Keratinocyte (primary cell): ENCODE measurements at regions not wholly inside any gene's neighbourhood (a gene's known extent, or its start where the extent isn't known, plus 50 kb on each side); places are given as distances from the start of the nearest gene placed in this dataset.

Source experiments
- EZH2 ChIP-seq: IDR thresholded peaks from one replicate; pipeline ENCODE4 v1.6.1; 2012; ENCODE audit warnings: inconsistent platforms, mild to moderate bottlenecking, low read length, moderate library complexity
- TF ChIP-seq, protein P1 (sequence below), 3 experiments: IDR thresholded peaks in 1 of 3; conservative IDR thresholded peaks in 1 of 3; optimal IDR thresholded peaks in 1 of 3; 2 replicates in 2 of 3; 3 replicates in 1 of 3; pipeline versions ENCODE3 to v1.5.1; 2011; ENCODE audit warnings: low read length in 3 of 3, mild to moderate bottlenecking in 3 of 3, moderate library complexity in 2 of 3, control low read depth in 1 of 3, inconsistent platforms in 1 of 3; ENCODE audit not compliant: insufficient read depth in 2 of 3; ENCODE audit errors: extremely low read depth in 1 of 3

GRCh38 chr13:72168126-72168855 lies 301.3 kb upstream of the DACH1 start:
- TF ChIP-seq, protein P1, sequence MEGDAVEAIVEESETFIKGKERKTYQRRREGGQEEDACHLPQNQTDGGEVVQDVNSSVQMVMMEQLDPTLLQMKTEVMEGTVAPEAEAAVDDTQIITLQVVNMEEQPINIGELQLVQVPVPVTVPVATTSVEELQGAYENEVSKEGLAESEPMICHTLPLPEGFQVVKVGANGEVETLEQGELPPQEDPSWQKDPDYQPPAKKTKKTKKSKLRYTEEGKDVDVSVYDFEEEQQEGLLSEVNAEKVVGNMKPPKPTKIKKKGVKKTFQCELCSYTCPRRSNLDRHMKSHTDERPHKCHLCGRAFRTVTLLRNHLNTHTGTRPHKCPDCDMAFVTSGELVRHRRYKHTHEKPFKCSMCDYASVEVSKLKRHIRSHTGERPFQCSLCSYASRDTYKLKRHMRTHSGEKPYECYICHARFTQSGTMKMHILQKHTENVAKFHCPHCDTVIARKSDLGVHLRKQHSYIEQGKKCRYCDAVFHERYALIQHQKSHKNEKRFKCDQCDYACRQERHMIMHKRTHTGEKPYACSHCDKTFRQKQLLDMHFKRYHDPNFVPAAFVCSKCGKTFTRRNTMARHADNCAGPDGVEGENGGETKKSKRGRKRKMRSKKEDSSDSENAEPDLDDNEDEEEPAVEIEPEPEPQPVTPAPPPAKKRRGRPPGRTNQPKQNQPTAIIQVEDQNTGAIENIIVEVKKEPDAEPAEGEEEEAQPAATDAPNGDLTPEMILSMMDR (optimal IDR thresholded peaks at IDR 0.05 in 1 of 3, IDR thresholded peaks at IDR 0.05 in 1 of 3, conservative IDR thresholded peaks at IDR 0.05 in 1 of 3; ENCODE audit: extremely low read depth in 1 of 3, insufficient read depth in 2 of 3, low read length in 3 of 3), result no peak
- no peak for TF ChIP-seq EZH2
